NCI-H2081 (cell line): ENCODE measurements at regions not wholly inside any gene's neighbourhood (a gene's known extent, or its start where the extent isn't known, plus 50 kb on each side); places are given as distances from the start of the nearest gene placed in this dataset.
"Not testable (repeated sequence)": the region's sequence is repeated elsewhere in the genome, so short reads cannot be mapped to it uniquely, and the experiment has no call there.

Experiments
- DNase-seq, 2 experiments: peaks; one replicate each; lab custom pipeline; 2025; lab: John Stamatoyannopoulos, UW

DNA sequence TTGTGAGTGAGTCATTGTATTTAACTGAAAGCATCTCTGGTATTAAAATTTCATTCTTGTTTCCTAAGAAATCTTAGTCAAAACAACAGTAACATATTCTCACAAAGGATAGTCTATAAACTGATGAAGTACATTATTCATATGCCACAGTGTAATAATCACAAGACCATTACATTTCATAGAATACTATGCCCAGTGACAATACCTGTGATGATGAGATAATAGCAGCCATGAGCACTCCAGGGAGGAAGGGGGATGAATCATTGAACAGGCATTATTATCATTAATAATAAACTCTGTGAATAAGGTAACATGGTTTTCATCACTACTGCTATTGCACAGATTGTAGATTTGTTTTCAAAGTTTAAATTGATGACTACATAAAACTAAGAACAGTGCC lies 667.9 kb downstream of the EPM2A start:
- DNase-seq, result no peak

DNA sequence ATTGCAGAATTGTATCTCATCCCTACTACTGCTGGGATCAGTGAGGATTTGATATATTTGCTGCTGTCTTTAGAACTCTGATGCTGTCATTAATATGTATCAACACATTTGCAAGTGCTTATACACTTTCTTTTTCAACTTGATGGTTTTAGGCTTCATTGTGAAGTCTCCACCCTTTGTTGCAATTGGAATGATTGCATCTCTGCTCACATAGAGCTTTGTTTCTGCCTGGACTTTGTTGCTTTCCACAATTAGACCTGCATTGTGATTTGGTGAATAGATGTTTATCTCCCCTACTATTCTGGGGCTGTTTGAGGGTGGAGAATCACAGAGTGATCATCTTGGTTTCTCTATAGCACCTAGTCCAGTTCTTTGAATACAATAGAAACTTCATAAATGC lies 666.7 kb downstream of the EPM2A start:
- peak in 1 of 2 experiments; percentile 17 for DNase-seq

GRCh38 chr6:145069966-145070365 lies 665.4 kb downstream of the EPM2A start:
- DNase-seq, result no peak

DNA sequence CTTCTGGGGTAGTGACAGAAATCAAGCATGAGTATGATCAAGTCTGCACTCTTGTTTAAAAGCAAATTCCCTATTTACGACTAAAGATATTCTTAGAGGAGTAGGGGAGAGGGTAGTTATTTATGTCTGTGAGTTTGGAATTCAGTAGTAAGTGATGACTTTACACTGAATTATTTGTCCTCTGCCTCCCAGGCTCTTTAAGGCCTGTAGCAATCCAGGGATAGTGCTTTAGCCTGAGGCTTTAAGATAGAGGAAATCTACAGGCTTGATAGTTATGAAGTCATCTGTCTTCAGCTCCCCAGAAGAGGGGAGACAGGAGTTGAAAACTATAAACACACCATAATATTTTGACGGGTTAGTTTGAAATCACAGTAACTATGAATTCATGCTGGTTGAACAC lies 664.5 kb downstream of the EPM2A start:
- DNase-seq, result no peak

GRCh38 chr6:145071836-145072235 lies 663.5 kb downstream of the EPM2A start:
- no peak for DNase-seq

DNA sequence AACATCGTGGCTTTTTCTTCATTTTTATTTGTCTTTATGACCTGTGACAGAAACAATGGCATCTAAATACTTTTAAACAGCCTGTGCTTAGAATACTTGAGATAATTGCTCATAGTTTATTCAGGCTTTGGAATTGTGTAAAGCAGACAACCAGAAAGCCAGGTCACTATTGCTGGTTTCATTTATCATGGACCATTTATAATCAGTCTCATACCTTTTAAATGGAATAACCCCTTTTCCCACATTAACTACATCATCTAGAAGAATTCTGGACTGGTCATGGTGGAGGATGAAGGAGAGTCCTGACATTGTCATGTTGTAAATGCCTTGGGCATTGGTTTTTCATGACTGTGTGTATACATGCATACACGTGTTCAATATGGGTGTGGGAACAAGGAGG lies 661.5 kb downstream of the EPM2A start:
- DNase-seq, result no peak

DNA sequence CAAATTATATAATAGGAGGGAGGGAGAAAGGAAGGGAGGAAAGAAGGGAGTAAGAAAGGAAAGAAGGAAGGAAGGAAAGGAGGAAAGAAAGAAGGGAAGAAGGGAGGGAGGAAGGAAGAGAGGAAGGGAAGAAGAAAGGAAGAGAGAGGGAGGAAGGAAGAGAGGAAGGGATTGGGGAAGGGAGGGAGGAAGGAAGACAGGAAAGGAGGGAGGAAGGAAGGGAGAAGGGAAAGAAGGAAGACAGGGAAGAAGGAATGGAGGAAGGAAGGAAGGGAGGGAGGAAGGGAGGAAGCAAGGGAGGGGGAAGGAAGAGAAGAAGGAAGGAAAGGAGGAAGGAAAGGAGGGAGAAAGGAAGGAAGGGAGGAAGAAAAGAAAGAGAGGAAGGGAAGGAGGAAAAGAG lies 660.5 kb downstream of the EPM2A start:
- no peak for DNase-seq

DNA sequence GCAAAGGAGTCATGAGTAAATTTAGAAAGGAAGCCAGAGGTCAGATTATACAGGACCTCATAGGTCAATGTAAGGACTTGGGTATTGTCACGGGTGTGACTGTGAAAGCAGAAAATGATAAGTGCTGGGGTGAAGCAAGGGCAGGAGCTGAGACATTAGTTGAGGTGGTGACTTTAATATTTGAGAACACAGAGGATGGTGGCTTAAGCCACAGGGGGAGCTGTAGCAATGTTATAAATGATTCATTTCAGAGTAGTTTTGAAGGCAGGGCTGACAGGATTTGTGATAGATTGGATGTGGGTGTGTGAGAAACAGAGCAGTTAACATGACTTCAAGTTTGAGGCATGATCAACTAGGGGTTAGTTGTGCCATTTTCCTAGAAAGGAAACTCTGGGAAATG lies 659.9 kb downstream of the EPM2A start:
- no peak for DNase-seq

DNA sequence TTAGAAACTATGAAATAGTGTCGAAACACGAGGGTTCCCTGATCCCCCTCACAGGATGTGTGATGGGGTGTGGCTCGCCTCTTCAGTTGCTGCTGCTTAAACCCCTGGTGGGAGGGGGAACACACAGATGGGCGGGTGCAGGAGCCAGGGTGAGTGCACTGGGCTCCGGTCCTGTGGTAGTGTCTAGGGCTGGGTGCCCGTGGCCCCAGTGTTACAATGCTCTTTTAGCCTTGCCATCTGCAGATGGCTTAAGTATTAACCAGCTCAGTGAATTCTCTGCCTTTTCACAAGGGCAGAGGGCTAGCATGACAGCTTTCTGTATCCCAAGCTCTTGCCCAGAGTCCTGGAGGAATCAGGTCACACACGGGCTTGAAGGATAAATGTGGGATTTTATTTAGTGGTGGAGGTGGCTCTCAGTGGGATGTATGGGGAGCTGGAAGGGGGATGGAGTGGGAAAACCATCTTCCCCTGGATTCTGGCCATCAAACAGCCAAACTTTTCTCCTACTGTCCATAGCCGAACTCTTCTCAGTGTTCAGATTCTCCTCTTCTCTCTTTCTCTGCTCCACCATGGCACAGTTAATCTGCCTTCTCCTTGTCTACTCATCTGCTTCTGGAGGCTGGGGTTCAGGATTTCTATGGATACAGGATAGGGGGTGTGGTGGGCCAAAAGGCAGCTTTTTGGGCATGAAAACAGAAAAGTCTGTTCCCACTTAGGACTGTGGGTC lies 659.0 kb downstream of the EPM2A start:
- no peak for DNase-seq

- DNase-seq, result no peak
Observed at GRCh38 chr6:145077382-145077781, 657.9 kb downstream of the EPM2A start.

GRCh38 chr6:145080651-145081050 lies 654.7 kb downstream of the EPM2A start:
- DNase-seq, result no peak

DNA sequence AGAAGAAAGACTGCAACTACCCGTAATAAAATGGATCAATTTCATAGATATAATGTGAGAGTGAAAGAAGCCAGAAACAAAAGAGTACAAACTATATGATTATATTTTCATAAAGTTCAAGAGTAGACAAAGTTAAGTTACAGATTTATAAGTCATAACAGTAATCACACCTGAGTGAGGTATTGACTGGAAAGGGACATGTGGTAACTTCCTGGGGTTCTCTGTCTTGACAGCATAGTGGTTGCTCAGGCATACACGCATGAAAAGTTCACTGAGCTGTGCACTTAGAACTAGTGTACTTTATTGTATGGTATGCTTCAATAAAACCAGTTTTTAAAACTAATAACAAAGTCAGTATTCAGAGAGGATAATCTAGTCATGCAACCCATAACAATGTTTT lies 653.6 kb downstream of the EPM2A start:
- no peak for DNase-seq

GRCh38 chr6:145082359-145082758 lies 653.0 kb downstream of the EPM2A start:
- no peak for DNase-seq

DNA sequence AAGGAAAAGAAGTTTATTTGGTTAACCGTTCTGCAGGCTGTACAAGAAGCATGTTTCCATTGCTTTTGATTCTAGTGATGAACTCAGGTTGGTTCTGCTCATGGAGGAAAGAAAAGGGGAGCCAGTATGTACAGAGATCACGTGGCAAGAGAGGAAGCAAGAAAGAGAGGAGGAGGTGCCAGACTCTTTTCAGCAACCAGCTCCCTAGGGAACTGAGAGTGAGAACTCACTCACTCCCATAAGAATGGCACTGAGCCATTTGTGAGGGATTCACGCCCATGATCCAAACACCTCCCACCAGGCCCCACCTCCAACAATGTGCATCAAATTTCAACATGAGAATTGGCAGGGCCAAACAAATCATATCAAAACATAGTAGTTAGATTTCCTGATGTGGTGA lies 649.1 kb downstream of the EPM2A start:
- DNase-seq, result peak; percentile 9 to 12

DNA sequence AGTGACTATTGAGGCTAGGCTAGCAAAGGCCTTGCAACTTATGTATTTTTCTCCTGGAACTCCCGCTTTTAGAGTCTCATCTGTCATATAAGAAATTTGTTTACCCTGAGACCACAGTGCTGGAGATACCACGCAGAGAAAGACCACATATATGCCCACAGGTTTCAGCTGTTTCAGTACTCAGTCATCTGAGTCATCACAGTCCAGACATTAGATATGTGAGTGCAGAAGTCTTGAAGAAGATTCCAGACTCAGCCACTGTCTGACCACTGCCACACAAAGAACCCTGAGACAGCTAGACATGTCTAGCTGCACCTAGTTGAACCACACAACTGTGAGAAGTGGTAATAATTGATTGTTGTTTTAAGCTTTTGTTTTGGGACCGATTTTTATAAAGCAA lies 648.3 kb downstream of the EPM2A start:
- no peak for DNase-seq

- no peak for DNase-seq
Observed at GRCh38 chr6:145090801-145091585, 644.3 kb downstream of the EPM2A start.

DNA sequence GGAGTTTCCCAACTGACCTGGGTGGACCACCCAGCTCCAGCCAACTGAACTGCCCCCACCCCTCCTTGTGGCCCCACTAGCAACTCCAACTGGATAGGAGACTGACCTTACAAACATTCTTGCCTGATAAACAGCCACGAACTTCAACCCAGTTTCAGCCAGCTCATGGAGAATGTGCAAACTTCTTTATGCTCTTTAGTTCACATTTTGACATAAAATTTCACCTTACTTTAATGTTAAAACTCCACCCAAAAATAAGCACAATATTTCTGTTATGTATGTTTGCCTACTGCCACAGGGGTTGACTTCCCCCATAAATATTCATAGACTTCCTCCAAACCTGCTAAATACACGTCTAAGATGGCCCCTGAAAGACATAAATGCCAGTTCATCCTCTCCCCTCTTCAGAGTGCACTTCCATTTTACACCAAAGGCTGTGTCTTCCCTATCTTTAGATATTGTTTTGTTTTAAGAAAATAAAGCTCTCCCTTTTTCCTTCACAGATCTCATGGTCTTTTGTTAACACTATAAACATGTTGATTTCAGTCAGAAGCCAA lies 643.7 kb downstream of the EPM2A start:
- DNase-seq, result no peak

- DNase-seq, result no peak
Observed at GRCh38 chr6:145092554-145092953, 642.8 kb downstream of the EPM2A start.

DNA sequence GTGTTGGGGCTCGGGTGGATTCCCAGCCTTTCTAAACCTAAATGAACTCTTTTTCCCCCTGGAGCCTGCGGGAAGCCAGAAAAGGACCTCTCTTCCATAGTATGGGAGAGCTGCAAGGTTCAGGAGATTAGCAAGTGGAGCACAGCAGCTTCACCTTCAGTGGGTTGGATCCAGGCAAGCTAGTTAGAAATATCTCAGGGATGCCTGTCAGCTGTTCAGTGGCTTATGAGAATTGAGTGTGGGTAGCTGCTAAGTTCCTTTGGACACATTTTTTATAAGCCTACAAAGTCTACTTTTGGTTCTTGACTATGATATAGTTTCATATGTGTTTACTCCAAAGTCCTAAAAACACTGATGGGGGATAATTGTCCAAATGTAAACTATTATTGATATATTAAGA lies 642.1 kb downstream of the EPM2A start:
- DNase-seq, result no peak

- no peak for DNase-seq
Observed at GRCh38 chr6:145096846-145097245, 638.5 kb downstream of the EPM2A start.

DNA sequence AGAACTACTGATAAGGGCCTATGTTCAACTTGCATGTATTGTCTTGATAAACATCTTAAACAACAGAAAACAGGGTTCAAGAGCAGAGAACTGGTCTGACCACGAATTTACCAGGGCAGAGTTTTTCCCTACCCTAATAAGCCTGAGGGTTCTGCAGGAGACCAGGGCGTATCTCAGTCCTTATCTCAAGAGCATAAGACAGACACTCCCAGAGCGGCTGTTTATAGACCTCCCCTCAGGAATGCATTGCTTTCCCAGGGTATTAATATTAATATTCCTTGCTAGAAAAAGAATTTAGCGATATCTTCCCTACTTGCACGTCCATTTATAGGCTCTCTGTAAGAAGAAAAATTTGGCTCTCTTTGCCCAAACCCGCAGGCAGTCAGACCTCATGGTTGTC lies 637.2 kb downstream of the EPM2A start:
- DNase-seq, result not testable (repeated sequence)

DNA sequence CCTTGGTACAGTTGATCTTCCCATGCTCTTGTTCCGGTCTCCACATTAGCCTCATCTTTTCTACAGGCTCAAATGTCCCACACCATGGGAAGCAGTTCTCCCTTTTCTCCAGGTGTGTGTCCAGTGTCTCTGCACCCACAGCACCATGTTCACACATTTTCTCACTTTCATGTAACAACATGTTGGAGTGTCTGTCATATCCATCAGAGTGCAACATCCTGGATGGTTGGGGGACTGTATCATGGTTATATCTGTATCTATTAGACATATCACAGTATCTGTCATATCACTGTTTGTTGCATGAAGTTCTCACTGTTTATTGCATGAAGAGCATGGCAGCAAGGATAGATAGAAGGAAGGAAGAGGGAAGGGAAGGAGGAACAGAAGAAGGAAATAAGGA lies 635.6 kb downstream of the EPM2A start:
- DNase-seq, result no peak

DNA sequence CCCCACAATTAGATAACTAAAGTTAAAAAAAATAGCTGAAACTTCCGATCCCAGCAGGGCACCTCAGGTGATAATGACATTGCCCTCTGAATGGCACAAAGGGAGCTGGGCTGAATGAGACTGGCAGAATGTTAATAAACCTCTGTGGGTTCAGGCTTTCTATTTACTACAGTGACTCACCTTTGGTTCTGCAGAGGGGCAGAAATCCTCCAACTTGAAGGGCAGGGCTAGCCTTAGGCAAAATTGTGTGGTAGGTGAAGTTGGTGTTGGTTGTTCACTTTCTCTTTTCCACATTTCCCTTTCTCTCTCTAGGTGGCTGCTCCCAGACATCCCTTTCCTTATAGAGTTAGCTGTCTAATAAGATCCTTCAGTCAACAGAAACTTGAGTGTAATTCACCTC lies 625.2 kb downstream of the EPM2A start:
- no peak for DNase-seq
